Ovary (tissue), 3 donors: ENCODE measurements at regions not wholly inside any gene's neighbourhood (a gene's known extent, or its start where the extent isn't known, plus 50 kb on each side); places are given as distances from the start of the nearest gene placed in this dataset.

Experiments
- CTCF ChIP-seq, 3 donors: fragments of 450-650 bp in 2 of 3; fragments of 200-600 bp in 1 of 3; IDR thresholded peaks; one replicate each; pipeline versions ENCODE4 v1.5.1 to v1.8.0; 2016 to 2022; ENCODE audit warnings: antibody characterized with exemption in 3 of 3, mild to moderate bottlenecking in 1 of 3
- EP300 ChIP-seq: sonication (generic); formaldehyde crosslinking; IDR thresholded peaks from one replicate; pipeline ENCODE4 v1.6.1; 2017; ENCODE audit warnings: antibody characterized with exemption
- donor health status: DM: no; HTN: no; CAD: no.

- TF ChIP-seq CTCF (IDR thresholded peaks at IDR 0.05) (no peak), EP300 (no peak)
These were observed 765.7 kb downstream of the DIPK2A start for GRCh38 chr3:144737281-144737680.
